HG02759 (cell line): ENCODE measurements at regions not wholly inside any gene's neighbourhood (a gene's known extent, or its start where the extent isn't known, plus 50 kb on each side); places are given as distances from the start of the nearest gene placed in this dataset.
"Not testable (repeated sequence)": the region's sequence is repeated elsewhere in the genome, so short reads cannot be mapped to it uniquely, and the experiment has no call there.

Experiments used
- ATAC-seq: cut with Tn5 transposase; IDR thresholded peaks from one replicate; pipeline ENCODE4 v1.9.1; 2021; ENCODE audit warnings: mild to moderate bottlenecking, moderate library complexity; ENCODE audit not compliant: unreplicated experiment

DNA sequence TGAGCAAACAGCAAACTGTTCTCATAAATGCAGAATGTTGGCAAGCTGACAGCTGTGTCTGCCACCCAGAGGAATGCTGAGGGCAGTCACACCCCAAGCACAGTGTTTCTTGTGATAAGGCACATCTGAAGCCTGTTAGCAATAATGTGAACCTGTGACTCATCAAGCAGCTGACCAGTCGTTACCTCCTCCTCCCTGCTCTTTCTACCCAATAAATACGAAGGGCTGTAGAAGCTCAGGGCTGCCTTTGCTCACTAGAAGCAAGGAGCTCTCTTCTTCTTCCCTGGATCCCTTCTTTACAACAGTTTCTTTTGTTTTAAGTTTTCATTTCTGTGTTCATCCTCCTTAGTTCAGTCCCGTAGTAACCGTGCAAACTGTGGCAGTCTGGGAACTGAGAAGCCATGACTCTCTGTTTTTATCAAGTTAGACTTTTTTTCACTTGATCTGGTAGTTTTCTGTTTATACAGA, 160.3 kb upstream of the ZNF184 start:
- ATAC-seq: not testable (repeated sequence)

DNA sequence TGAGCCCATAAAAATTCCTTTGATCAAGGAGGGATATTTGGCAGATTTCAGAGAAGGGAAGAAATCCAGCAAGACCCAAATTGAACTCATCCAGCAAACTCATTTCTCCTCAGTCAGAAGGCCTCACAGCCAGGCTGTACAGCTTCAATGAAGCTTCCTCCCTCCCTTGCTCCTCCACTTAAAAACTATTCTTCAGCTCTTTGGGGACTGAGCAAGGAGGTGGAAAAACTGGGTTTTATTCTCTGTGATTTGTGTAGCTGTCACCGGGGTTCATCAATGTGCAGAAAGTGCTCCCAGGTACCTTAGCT, 158.7 kb upstream of the ZNF184 start:
- peak; percentile 4 for ATAC-seq

DNA sequence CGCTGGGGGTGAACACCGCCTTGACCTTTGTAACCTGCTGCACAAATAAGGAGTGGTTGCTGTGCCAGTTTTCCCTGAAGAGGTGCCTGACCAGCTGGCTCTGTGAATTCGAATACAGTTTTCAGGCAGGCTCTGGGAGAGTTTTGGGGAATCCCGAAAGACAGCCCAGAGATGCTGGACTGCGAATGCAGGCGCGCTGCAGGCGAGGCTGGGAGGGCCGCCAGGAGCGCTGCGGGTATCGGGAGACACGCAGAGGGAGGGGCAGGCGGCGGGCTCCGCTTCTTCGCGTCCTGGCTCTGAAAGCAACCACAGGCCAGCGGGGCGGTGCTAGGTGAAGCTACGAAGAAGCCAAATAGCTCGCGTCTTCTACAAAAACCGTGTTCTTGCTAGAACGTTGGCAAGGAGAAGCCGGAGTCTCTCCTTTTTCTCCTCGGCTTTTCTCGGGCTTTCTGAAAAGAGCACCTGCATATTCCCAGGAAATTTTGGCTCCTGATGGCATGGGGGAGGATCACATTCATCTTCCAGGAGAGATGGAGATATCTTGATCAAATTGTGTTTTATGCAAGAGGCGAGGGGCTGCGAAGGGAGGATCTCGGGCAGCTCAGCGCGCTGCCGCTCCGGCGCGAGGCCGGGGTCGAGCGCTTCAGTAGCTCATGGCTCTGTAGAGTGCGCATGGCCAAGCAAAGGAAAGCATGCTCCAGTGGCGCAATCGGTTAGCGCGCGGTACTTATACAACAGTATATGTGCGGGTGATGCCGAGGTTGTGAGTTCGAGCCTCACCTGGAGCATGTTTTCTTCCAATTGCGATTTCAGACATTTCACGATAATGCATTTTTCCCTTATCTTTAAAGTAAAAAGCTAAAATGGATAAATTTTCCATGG, 158.1 kb upstream of the ZNF184 start:
- peak; percentile 83 for ATAC-seq

- ATAC-seq: no peak
Measured at GRCh38 chr6:27624694-27625262, 151.9 kb upstream of the ZNF184 start.

DNA sequence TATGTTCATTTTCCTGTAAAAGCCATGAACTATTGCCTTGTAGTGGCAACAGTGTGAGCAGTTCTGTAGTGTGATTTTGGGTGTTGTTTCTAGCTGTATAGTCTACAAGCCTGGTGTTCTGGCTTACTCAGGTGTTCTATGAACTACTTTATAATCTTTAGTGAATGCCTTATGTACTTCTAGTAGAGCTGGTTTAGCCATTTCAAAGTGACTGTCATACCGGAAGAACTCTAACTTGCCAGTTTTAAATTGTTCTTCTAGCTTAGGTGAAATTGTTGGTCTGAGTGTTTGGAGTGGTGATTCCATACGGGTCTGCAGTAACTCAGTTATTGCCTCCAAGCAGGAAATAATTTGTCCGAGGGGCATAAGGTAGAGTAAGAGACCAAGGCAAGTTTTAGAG, 150.2 kb upstream of the ZNF184 start:
- ATAC-seq: no peak

GRCh38 chr6:27619436-27619835, 146.5 kb upstream of the ZNF184 start:
- no peak for ATAC-seq

GRCh38 chr6:27617700-27618689, 145.1 kb upstream of the ZNF184 start:
- ATAC-seq: no peak

DNA sequence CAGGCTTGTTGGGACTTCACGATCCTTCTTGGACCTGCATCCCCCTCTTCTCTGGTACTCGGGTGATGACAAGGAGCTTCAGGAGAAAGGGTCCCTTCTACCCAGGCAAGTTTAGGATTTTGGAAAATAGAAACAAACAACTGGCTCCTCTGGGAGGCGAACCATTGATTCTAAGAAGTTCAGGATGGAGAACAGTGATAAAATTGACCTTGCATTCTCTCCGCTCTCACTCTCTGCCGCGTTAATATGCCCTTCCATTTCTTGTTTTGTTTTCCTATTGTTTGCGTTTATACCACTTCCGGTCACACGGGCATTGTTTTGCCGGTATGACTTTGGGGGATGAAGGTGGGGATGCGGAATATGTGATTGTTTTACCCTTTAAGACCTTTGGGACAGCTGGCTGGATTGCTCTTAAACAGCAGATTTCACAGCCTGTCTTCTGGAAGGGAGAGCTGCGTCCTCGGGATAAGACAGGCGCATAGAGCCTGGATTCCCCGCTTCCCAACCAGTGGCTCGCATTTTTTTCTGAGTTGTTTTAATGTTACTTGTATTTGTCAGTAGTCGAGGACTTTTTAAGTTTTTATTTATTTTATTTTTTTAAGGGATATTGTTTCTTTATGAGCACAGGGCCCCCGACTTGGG, 144.3 kb upstream of the ZNF184 start:
- no peak for ATAC-seq

GRCh38 chr6:27616328-27617045, 143.6 kb upstream of the ZNF184 start:
- ATAC-seq: no peak

- ATAC-seq: no peak
Measured at GRCh38 chr6:27611451-27611850, 138.5 kb upstream of the ZNF184 start.

DNA sequence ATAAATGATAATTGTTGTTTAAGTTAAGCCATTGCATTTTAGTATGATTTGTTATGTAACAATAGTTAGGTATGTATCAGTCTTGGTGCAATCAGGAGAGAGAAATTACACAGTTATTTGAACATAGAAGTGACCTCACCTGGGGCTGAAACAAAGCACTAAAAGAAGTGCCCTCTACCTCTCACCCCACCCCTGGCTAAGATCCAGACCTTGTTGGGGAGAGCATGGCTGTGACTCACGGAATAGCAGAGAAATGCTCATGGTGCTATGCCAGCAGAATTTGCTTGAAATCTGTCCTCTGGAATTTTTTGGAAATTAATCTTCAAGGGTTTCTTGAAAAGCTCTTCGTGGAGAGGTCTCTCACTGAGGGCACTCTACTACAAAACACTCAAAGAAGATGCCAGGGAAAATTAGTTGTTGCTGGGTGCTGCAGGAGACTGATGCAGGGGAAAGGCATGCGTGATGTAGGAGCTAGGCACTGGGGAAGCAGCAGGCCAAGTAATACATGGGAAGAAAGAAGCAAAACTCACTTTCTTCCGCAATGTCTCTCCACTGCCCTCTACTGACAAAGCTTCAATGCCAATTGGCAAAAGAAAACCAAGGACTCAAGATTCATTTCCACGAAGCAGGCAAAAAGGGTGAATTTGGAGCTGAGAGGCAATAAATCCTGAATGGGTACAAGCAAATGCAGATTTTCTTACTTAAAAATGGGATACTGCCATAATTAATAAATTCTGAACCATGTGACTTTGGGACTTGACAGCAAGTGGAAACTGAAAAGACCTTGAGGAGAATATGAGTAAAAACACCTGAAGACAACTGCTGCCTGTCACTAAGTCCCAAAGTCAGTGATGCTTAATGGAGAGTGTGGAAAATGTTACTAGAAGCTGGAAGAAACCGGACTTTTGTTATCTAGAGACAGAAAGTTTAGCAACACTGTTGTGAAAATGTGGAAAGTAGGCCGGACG, 136.3 kb upstream of the ZNF184 start:
- ATAC-seq: no peak

DNA sequence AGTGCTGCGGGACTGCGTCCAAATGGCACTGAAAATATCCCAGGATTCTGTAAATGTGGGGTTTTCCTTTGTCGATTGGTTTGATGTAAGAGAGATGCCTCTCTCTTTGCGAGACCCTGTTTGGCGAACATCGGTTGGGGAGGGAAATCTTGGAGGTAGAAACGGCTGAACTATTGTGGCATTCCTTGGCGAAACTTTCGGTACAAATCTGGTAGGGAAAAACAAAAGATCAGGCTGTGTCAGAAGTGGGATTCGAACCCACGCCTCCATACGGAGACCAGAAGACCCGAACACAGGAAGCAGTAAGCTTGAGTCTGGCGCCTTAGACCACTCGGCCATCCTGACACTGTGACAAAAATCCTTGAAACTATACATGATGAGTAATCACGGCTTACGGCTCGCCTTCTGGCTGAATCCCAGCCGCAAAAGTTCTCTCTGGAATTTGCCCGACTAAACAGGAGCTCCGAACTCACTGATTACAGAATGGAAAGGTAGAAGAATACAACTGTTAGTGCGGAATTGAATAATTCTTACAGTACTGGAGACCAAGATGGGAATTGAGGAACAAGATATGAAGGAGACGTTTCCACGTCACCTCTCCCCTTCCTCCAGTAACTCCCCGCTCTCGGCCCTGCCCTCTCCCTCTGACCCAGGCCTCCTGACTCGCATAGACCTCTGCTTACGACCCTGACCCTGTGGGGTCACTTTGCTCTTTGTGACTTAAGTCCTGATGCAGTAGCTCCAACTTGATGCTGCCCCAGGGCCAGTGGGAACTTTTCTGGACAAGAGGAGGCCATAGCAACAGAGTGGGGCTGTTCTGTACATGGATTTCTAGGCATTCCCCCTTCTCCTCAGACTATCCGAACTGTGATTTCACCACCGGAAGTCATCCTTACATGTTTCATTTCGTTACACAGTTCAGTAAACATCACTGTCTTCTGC, 132.8 kb upstream of the ZNF184 start:
- ATAC-seq: peak; percentile 64

DNA sequence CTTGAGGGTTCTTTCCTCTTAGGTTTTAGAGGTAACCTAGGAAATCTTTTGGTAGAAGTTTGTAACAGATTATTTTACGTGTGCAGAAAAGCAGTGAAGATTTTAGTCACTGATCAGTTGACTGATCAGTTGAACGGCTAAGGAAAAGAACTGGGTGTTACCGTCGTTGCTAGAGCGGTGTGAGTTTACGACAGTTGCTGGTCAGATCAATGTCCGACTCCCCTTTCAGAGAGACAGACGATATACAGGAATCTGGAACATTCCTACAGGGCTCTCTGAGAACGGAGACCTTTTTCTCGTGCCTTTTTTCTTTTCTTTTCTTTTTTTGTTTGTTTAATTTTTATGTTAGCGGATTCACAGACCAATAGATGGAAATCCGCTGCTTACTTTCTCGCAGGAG, 132.1 kb upstream of the ZNF184 start:
- ATAC-seq: no peak

- no peak for ATAC-seq
Measured at GRCh38 chr6:27601668-27602254, 128.9 kb upstream of the ZNF184 start.

GRCh38 chr6:27599859-27600532, 127.1 kb upstream of the ZNF184 start:
- ATAC-seq: no peak

DNA sequence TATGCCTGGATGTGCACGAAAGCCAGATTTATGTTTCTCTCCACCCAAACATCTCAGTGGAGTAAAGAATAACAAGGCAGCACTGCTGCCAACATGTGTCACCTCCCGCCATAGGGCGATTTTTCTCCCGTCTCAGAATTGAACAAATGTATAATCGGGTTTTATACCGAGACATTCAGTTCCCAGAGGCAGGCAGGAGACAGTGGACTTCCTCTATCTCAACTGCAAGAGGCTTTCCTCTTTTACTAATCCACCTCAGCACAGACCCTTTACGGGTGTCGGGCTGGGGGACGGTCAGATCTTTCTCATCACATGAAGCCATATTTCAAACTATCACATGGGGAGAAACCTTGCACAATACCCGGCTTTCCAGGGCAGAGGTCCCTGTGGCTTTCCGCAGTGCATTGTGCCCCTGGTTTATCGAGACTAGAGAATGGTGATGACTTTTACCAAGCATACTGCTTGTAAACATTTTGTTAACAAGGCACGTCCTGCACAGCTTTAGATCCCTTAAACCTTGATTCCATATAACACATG, 124.2 kb upstream of the ZNF184 start:
- not testable (repeated sequence) for ATAC-seq

- no peak for ATAC-seq
Measured at GRCh38 chr6:27593861-27594260, 121.0 kb upstream of the ZNF184 start.
